Fibroblast of lung (primary cell): ENCODE measurements at regions not wholly inside any gene's neighbourhood (a gene's known extent, or its start where the extent isn't known, plus 50 kb on each side); places are given as distances from the start of the nearest gene placed in this dataset.

Experiments used
- DNase-seq, 2 donors: peaks; one replicate each; pipeline versions ENCODE4 v3.0.0 to v3.0.0-alpha.2; 2010; ENCODE audit warnings: low read depth in 2 of 2
- H2AFZ ChIP-seq: 2 replicates; pipeline ENCODE4 v1.5.1; 2012; ENCODE audit warnings: low read length, control low read depth, inconsistent platforms
- H3K27ac ChIP-seq: 2 replicates; pipeline ENCODE4 v1.5.1; 2011; ENCODE audit warnings: low read length, control low read depth; ENCODE audit not compliant: insufficient read depth
- H3K27me3 ChIP-seq: 2 replicates; pipeline ENCODE4 v1.5.1; 2011; ENCODE audit warnings: mild to moderate bottlenecking, low read length; ENCODE audit not compliant: control insufficient read depth, insufficient read depth
- H3K36me3 ChIP-seq: 2 replicates; pipeline ENCODE4 v1.5.1; 2011; ENCODE audit warnings: low read length; ENCODE audit not compliant: control insufficient read depth, insufficient read depth
- H3K4me1 ChIP-seq: 2 replicates; pipeline ENCODE4 v1.5.1; 2011; ENCODE audit warnings: low read length; ENCODE audit not compliant: control insufficient read depth, insufficient read depth; ENCODE audit errors: extremely low read depth
- H3K4me2 ChIP-seq: 2 replicates; pipeline ENCODE4 v1.5.1; 2011; ENCODE audit warnings: low read length, control low read depth; ENCODE audit not compliant: insufficient read depth; ENCODE audit errors: extremely low read depth
- H3K4me3 ChIP-seq, 4 experiments: fragments of 200-600 bp in 1 of 4; sonication (generic) in 1 of 4; replicated peaks in 1 of 4; 2 replicates each; pipeline ENCODE4 v1.5.1; 2011 to 2016; ENCODE audit warnings: low read length in 4 of 4, low read depth in 3 of 4, mild to moderate bottlenecking in 3 of 4, control low read depth in 2 of 4, inconsistent platforms in 1 of 4, mixed read lengths in 1 of 4; ENCODE audit not compliant: insufficient read depth in 1 of 4; ENCODE audit errors: control extremely low read depth in 1 of 4
- H3K79me2 ChIP-seq: 2 replicates; pipeline ENCODE4 v1.5.1; 2012; ENCODE audit warnings: mild to moderate bottlenecking, low read length, inconsistent platforms; ENCODE audit not compliant: control insufficient read depth, insufficient read depth
- H3K9ac ChIP-seq: 2 replicates; pipeline ENCODE4 v1.5.1; 2011; ENCODE audit warnings: mild to moderate bottlenecking, low read length, control low read depth; ENCODE audit not compliant: insufficient read depth
- H3K9me3 ChIP-seq: 2 replicates; pipeline ENCODE4 v1.5.1; 2012; ENCODE audit warnings: low read depth, low read length; ENCODE audit not compliant: control insufficient read depth, insufficient read depth
- H4K20me1 ChIP-seq: 2 replicates; pipeline ENCODE4 v1.5.1; 2011; ENCODE audit warnings: low read length; ENCODE audit not compliant: control insufficient read depth, insufficient read depth; ENCODE audit errors: extremely low read depth
- EZH2 ChIP-seq: IDR thresholded peaks from 2 replicates; pipeline ENCODE4 v1.5.1; 2012; ENCODE audit warnings: low read length, control low read depth, mild to moderate bottlenecking; ENCODE audit errors: missing control alignments
- TF ChIP-seq, protein P1 (sequence below), 2 donors: IDR thresholded peaks in 1 of 2; conservative IDR thresholded peaks in 1 of 2; 1 replicate in 1 of 2; 2 replicates in 1 of 2; pipeline ENCODE4 v1.5.1; 2011 to 2012; ENCODE audit warnings: low read length in 2 of 2, control low read depth in 1 of 2, inconsistent platforms in 1 of 2, low read depth in 1 of 2, mild to moderate bottlenecking in 1 of 2

DNA sequence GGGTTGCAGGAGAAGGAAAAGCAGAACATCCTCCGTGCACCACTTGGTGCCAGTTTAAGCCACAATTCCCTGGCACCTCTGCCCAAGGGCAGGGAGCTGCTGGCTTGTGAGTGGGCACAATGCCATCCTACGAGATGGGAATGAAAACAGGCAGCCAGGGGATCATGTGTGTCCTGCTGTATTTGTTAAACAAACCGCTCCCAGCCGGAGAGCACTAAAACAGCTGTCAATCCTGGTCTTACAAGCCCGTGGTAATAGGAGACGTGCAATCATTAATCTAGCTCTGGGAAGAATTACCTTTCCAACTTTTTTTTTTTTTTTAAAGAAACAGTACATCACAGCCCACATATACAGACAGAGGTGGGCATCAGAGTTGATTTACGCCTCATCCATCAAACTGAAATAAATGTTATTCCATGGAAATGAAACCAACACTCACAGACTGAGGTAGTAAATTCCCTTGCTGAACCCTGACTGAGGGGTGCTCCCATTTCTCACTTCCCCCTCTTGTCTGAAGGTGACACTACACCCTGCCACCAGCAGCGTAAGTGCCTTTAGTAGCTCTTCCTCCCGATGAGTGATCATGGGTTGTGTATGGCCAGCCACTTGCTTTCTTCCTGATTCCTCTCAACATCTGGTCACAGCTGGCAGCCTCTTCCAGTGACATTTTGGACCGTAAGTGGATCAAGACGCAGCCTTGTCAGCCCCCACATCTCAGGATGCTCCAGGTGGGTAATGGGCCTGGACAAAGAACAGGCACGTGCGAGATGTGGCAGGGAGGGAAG lies 143.8 kb downstream of the TEX36 start:
- H3K4me1 ChIP-seq = no peaks in the 10 kb centered on the region
- DNase-seq = no peak
- H3K4me2 ChIP-seq = no peak overlapping the region
- no peak overlapping the region for H3K9ac ChIP-seq
- no peaks in the 10 kb centered on the region for H4K20me1 ChIP-seq
- no peak for TF ChIP-seq EZH2
- TF ChIP-seq, protein P1, sequence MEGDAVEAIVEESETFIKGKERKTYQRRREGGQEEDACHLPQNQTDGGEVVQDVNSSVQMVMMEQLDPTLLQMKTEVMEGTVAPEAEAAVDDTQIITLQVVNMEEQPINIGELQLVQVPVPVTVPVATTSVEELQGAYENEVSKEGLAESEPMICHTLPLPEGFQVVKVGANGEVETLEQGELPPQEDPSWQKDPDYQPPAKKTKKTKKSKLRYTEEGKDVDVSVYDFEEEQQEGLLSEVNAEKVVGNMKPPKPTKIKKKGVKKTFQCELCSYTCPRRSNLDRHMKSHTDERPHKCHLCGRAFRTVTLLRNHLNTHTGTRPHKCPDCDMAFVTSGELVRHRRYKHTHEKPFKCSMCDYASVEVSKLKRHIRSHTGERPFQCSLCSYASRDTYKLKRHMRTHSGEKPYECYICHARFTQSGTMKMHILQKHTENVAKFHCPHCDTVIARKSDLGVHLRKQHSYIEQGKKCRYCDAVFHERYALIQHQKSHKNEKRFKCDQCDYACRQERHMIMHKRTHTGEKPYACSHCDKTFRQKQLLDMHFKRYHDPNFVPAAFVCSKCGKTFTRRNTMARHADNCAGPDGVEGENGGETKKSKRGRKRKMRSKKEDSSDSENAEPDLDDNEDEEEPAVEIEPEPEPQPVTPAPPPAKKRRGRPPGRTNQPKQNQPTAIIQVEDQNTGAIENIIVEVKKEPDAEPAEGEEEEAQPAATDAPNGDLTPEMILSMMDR (conservative IDR thresholded peaks at IDR 0.05 in 1 of 2, IDR thresholded peaks at IDR 0.05 in 1 of 2; ENCODE audit: low read depth in 1 of 2, low read length in 2 of 2) = no peak
- no peaks in the 10 kb centered on the region for H3K79me2 ChIP-seq
- H3K4me3 ChIP-seq = no peak overlapping the region
- H3K27me3 ChIP-seq = no peaks in the 10 kb centered on the region
- no peak overlapping the region for H3K27ac ChIP-seq
- no peak overlapping the region for H2AFZ ChIP-seq
- no peaks in the 10 kb centered on the region for H3K36me3 ChIP-seq
- H3K9me3 ChIP-seq = no peaks in the 10 kb centered on the region

DNA sequence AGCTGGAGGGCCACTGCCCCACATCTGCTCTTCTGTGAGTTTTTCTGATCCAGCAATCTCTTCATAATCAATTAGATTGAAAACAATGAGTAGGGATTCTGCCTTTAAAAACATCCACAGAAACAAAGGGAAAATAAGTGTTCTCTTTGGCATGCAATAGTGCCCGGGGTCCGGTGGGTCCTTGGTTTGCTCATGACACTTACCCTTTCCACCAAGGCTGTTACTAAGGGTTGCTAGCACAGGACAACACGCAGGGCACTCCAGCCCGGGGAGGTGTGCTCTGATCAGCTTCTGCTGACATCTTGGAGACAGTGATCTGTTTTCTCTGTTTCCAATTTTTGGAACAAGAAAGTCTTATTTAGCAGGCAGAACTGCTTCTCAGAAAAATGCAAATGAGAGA lies 146.7 kb downstream of the TEX36 start:
- Histone ChIP-seq H3K4me3 (no peak overlapping the region), H3K27me3 (no peaks in the 10 kb centered on the region), H3K4me2 (no peak overlapping the region), H3K79me2 (no peaks in the 10 kb centered on the region), H3K9ac (no peak overlapping the region), H4K20me1 (no peaks in the 10 kb centered on the region), H2AFZ (no peak overlapping the region), H3K36me3 (no peaks in the 10 kb centered on the region), H3K27ac (no peak overlapping the region), H3K9me3 (no peaks in the 10 kb centered on the region), H3K4me1 (no peaks in the 10 kb centered on the region)
- TF ChIP-seq, protein P1 (conservative IDR thresholded peaks at IDR 0.05 in 1 of 2, IDR thresholded peaks at IDR 0.05 in 1 of 2; ENCODE audit: low read depth in 1 of 2, low read length in 2 of 2) = no peak
- TF ChIP-seq EZH2 = no peak
- no peak for DNase-seq

DNA sequence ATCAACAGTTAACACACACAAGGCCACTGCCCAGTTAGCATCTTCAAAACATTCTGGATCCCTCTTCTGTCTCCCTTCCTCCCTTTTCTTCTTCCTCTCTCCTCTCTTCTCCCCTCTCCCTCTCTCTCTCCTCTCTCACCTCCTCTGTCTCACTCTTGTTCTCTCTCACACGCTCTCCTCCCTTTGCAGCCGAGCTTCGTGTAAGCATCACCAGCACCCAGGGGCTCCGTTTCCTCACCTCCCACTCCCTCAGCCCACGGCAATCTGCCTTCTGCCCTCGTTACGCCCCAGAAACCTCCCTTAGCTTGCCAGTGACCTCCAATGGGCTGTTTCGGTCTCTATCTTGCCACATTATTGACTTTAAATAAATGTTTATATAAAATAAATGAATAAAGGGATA lies 147.4 kb downstream of the TEX36 start:
- TF ChIP-seq, protein P1 (conservative IDR thresholded peaks at IDR 0.05 in 1 of 2, IDR thresholded peaks at IDR 0.05 in 1 of 2; ENCODE audit: low read depth in 1 of 2, low read length in 2 of 2) = no peak
- no peak for TF ChIP-seq EZH2
- no peak overlapping the region for H3K9ac ChIP-seq
- H3K4me2 ChIP-seq = no peak overlapping the region
- no peak overlapping the region for H3K4me3 ChIP-seq
- no peaks in the 10 kb centered on the region for H3K9me3 ChIP-seq
- H2AFZ ChIP-seq = no peak overlapping the region
- no peak overlapping the region for H3K27ac ChIP-seq
- DNase-seq = no peak
- no peaks in the 10 kb centered on the region for H4K20me1 ChIP-seq
- H3K36me3 ChIP-seq = no peaks in the 10 kb centered on the region
- H3K27me3 ChIP-seq = no peaks in the 10 kb centered on the region
- H3K4me1 ChIP-seq = no peaks in the 10 kb centered on the region
- H3K79me2 ChIP-seq = no peaks in the 10 kb centered on the region
